ENCODE measurements at regions not wholly inside any gene's neighbourhood (a gene's known extent, or its start where the extent isn't known, plus 50 kb on each side); places are given as distances from the start of the nearest gene placed in this dataset.

- H3K56ac ChIP-seq (ENCODE audit: extremely low read depth, insufficient read depth, low read length) = no peak overlapping the region
- H3K79me1 ChIP-seq (ENCODE audit: low read depth in 1 of 2, low read length in 2 of 2) = no peaks in the 10 kb centered on the region
- no peak overlapping the region for H2AFZ ChIP-seq (replicated peaks; ENCODE audit: low read length, poor library complexity)
- no peak overlapping the region for H2BK120ac ChIP-seq (ENCODE audit: low read depth, low read length)
- no peak overlapping the region for H4K8ac ChIP-seq (ENCODE audit: low read depth in 2 of 2, low read length in 2 of 2)
- no peak overlapping the region for H3K9ac ChIP-seq (ENCODE audit: low read depth, low read length)
- dilution Hi-C loops (cut with HindIII; ENCODE audit: low sequenced_read_pairs, unreplicated experiment) (no loop called here), intact Hi-C loops (cut with micrococcal nuclease) (no loop called here), in situ Hi-C loops (cut with MboI; ENCODE audit: low sequenced_read_pairs) (no loop called here)
- no peak overlapping the region for H2AK9ac ChIP-seq (replicated peaks; ENCODE audit: low read depth, low read length, poor library complexity)
- no peak overlapping the region for H3K14ac ChIP-seq (replicated peaks; ENCODE audit: low read depth, low read length)
- CTCF ChIA-PET = no interaction called here
- peak; percentile 45 for TF ChIP-seq MAFK (IDR thresholded peaks at IDR 0.05; ENCODE audit: low read depth, low read length)
- no peak for TF ChIP-seq RAD21 (IDR thresholded peaks at IDR 0.05; ENCODE audit: low read length)
- no peaks in the 10 kb centered on the region for H3K36me3 ChIP-seq (ENCODE audit: control insufficient read depth, insufficient read depth, low read length)
- no peak overlapping the region for H2BK20ac ChIP-seq (ENCODE audit: low read depth, low read length)
- no peak overlapping the region for H4K91ac ChIP-seq (ENCODE audit: insufficient read depth, low read depth, low read length)
- H3K27ac ChIP-seq (ENCODE audit: insufficient read depth, low read length) = no peak overlapping the region
- no peak overlapping the region for H2AK5ac ChIP-seq (ENCODE audit: low read depth, low read length)
- no peak overlapping the region for H3K23ac ChIP-seq (ENCODE audit: low read depth, low read length)
- no peak overlapping the region for H2BK5ac ChIP-seq (ENCODE audit: low read depth, low read length, poor library complexity, severe bottlenecking)
- no peak overlapping the region for H4K5ac ChIP-seq (ENCODE audit: low read depth, low read length)
- H3K9me1 ChIP-seq (ENCODE audit: insufficient read depth, low read length) = no peaks in the 10 kb centered on the region
- H3K4me3 ChIP-seq (ENCODE audit: insufficient read depth, low read depth, low read length) = no peak overlapping the region
- POLR2A ChIA-PET (ENCODE audit: unreplicated experiment) = no interaction called here
- DNase-seq (peak; percentile 31), ATAC-seq (ENCODE audit: low read depth) (no peak)
- BruUV-seq (replicated peaks) = no TSS peak
- WGBS, 2 experiments (ENCODE audit: extremely low coverage in 2 of 2, insufficient read length in 1 of 2) = no CpG with 5 or more reads among the region's 3 CpGs
- H3K4ac ChIP-seq (ENCODE audit: low read depth, low read length) = no peak overlapping the region
- H3K27me3 ChIP-seq (ENCODE audit: control insufficient read depth, insufficient read depth, low read length) = no peaks in the 10 kb centered on the region
- H4K20me1 ChIP-seq (ENCODE audit: insufficient read depth, low read length) = no peaks in the 10 kb centered on the region
- H3K4me1 ChIP-seq (ENCODE audit: control insufficient read depth, insufficient read depth, low read length) = peaks cover 2% of the 10 kb centered on the region
- no peak overlapping the region for H2BK15ac ChIP-seq (ENCODE audit: low read depth, low read length)
- no peaks in the 10 kb centered on the region for H3K9me3 ChIP-seq (ENCODE audit: control insufficient read depth, insufficient read depth, low read length)
- H3K18ac ChIP-seq (ENCODE audit: low read depth, low read length) = no peak overlapping the region
- H3K4me2 ChIP-seq (ENCODE audit: low read depth, low read length) = no peak overlapping the region
Measured at GRCh38 chr3:115321400-115321805, 174.3 kb upstream of the ZBTB20 start.
